Right lobe of liver (tissue), 6 donors: ENCODE measurements at regions not wholly inside any gene's neighbourhood (a gene's known extent, or its start where the extent isn't known, plus 50 kb on each side); places are given as distances from the start of the nearest gene placed in this dataset.

ENCODE experiments used
- ATAC-seq, 4 donors: fragments of 200-7000 bp; cut with Tn5 transposase; one replicate each; pipeline ENCODE4 v1.9.1; 2020; ENCODE audit warnings: mild to moderate bottlenecking in 4 of 4, moderate library complexity in 4 of 4
- DNase-seq, 3 donors: peaks; one replicate each; pipeline ENCODE4 v3.0.0-alpha.2; 2020
- H3K27ac ChIP-seq, 3 donors: fragments of 200-600 bp; one replicate each; pipeline ENCODE4 v1.8.0; 2022
- H3K27me3 ChIP-seq, 2 donors: fragments of 200-600 bp; one replicate each; pipeline ENCODE4 v1.8.0; 2022
- H3K36me3 ChIP-seq, 4 donors: fragments of 200-600 bp; sonication (generic) in 1 of 4; one replicate each; pipeline versions ENCODE4 v1.5.1 to v1.8.0; 2017 to 2022; ENCODE audit warnings: control low read depth in 1 of 4
- H3K4me1 ChIP-seq, 4 donors: fragments of 200-600 bp; sonication (generic) in 1 of 4; one replicate each; pipeline versions ENCODE4 v1.5.1 to v1.8.0; 2017 to 2022; ENCODE audit warnings: control low read depth in 1 of 4
- H3K4me3 ChIP-seq, 3 donors: fragments of 200-600 bp; one replicate each; pipeline ENCODE4 v1.8.0; 2022
- H3K9me3 ChIP-seq, 4 donors: fragments of 200-600 bp; sonication (generic) in 1 of 4; one replicate each; pipeline versions ENCODE4 v1.5.1 to v1.8.0; 2017 to 2022; ENCODE audit warnings: control low read depth in 1 of 4
- CTCF ChIP-seq, 4 donors: fragments of 200-600 bp in 3 of 4; fragments of 450-650 bp in 1 of 4; IDR thresholded peaks; one replicate each; pipeline versions ENCODE4 v1.5.1 to v1.8.0; 2016 to 2022; ENCODE audit warnings: antibody characterized with exemption in 4 of 4, mild to moderate bottlenecking in 2 of 4
- POLR2A ChIP-seq: fragments of 450-650 bp; IDR thresholded peaks from one replicate; pipeline ENCODE4 v1.6.1; 2017; ENCODE audit warnings: antibody characterized with exemption, mild to moderate bottlenecking
- WGBS: methylation state at CpG from one replicate; pipeline ENCODE4 v1.1.6; 2018; ENCODE audit warnings: low coverage, low lambda C conversion rate; ENCODE audit not compliant: insufficient coverage; ENCODE audit errors: missing lambda C conversion rate; 5-methylcytosine and 5-hydroxymethylcytosine counted together
- intact Hi-C, 2 donors: fragments of 100-400 bp; cut with DNase I; formaldehyde crosslinking; loops; one replicate each; pipeline versions ENCODE4 v1.11.2 to v1.14.1; 2022
- donor health status: DM: no; HTN: yes; CAD: no.
- donor health status: DM: no; HTN: no; CAD: no.
- donor health status: DM: no; HTN: no; CAD: no.
- donor health status: DM: no; HTN: yes; CAD: no.
- donor health status: DM: no; HTN: yes; CAD: no.

- whole genome bisulfite sequencing, result 87% methylated on average over 5 of the region's 6 CpGs
- H3K9me3 ChIP-seq, result no peaks in the 10 kb centered on the region
- no peak for ATAC-seq
- DNase-seq, result no peak
- no peaks in the 10 kb centered on the region for H3K36me3 ChIP-seq
- no peak overlapping the region for H3K4me3 ChIP-seq
- H3K27me3 ChIP-seq, result no peaks in the 10 kb centered on the region
- H3K4me1 ChIP-seq, result no peaks in the 10 kb centered on the region
- H3K27ac ChIP-seq, result no peak overlapping the region
- no peak for TF ChIP-seq POLR2A
- intact Hi-C loops, result no loop called here
Measured at GRCh38 chr15:94028809-94029208, 202.6 kb upstream of the MCTP2 start.

GRCh38 chr15:94028121-94028520 is 203.2 kb upstream of the MCTP2 start:
- 25% methylated on average over 3 of the region's 3 CpGs for WGBS
- no peaks in the 10 kb centered on the region for H3K9me3 ChIP-seq
- TF ChIP-seq CTCF (IDR thresholded peaks at IDR 0.05) (no peak), POLR2A (no peak)
- ATAC-seq, result no peak
- H3K27ac ChIP-seq, result no peak overlapping the region
- H3K4me1 ChIP-seq, result no peaks in the 10 kb centered on the region
- no peak overlapping the region for H3K4me3 ChIP-seq
- H3K27me3 ChIP-seq, result no peaks in the 10 kb centered on the region
- DNase-seq, result no peak
- intact Hi-C loops, result no loop called here
- no peaks in the 10 kb centered on the region for H3K36me3 ChIP-seq

DNA sequence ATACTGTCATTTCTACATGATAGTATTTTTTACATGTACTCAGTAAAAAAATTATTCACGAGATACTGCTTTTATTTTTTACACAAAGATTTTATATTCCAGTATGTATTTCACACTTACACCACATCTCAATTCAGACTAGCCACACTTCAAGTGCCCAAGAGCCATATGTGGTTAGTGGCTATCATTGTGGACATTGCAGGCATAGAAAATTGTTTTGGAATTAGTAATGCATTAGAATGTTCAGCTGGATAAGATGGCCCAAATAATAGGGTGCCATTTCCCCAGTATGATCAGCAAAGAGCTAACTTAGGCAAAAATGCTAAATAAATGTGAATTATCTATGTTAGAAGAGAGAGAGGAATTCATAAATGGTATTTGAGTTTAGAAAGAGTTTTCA is 203.8 kb upstream of the MCTP2 start:
- no peak overlapping the region for H3K27ac ChIP-seq
- no peaks in the 10 kb centered on the region for H3K27me3 ChIP-seq
- no peak for TF ChIP-seq POLR2A
- no peak for TF ChIP-seq CTCF (IDR thresholded peaks at IDR 0.05)
- H3K4me3 ChIP-seq, result no peak overlapping the region
- ATAC-seq (no peak), DNase-seq (no peak)
- intact Hi-C loops, result no loop called here
- 11% methylated on average over 1 of the region's 1 CpG for WGBS
- no peaks in the 10 kb centered on the region for H3K36me3 ChIP-seq
- no peaks in the 10 kb centered on the region for H3K4me1 ChIP-seq
- no peaks in the 10 kb centered on the region for H3K9me3 ChIP-seq

GRCh38 chr15:94026458-94027304 is 204.7 kb upstream of the MCTP2 start:
- no peak overlapping the region for H3K27ac ChIP-seq

More at GRCh38 chr15:94026458-94027304, 204.7 kb upstream of the MCTP2 start:
- Histone ChIP-seq H3K9me3 (no peaks in the 10 kb centered on the region), H3K36me3 (no peaks in the 10 kb centered on the region), H3K27me3 (no peaks in the 10 kb centered on the region), H3K4me1 (no peaks in the 10 kb centered on the region), H3K4me3 (no peak overlapping the region)
- DNase-seq (no peak), ATAC-seq (no peak)
- TF ChIP-seq POLR2A, result no peak
- no peak for TF ChIP-seq CTCF (IDR thresholded peaks at IDR 0.05)
- intact Hi-C loops, result no loop called here
- WGBS, result 90% methylated on average over 2 of the region's 2 CpGs
